ENCODE measurements at regions not wholly inside any gene's neighbourhood (a gene's known extent, or its start where the extent isn't known, plus 50 kb on each side); places are given as distances from the start of the nearest gene placed in this dataset.

GRCh38 chr2:8380026-8380425 is 301.8 kb upstream of the ID2 start:
- TF ChIP-seq, protein P1, sequence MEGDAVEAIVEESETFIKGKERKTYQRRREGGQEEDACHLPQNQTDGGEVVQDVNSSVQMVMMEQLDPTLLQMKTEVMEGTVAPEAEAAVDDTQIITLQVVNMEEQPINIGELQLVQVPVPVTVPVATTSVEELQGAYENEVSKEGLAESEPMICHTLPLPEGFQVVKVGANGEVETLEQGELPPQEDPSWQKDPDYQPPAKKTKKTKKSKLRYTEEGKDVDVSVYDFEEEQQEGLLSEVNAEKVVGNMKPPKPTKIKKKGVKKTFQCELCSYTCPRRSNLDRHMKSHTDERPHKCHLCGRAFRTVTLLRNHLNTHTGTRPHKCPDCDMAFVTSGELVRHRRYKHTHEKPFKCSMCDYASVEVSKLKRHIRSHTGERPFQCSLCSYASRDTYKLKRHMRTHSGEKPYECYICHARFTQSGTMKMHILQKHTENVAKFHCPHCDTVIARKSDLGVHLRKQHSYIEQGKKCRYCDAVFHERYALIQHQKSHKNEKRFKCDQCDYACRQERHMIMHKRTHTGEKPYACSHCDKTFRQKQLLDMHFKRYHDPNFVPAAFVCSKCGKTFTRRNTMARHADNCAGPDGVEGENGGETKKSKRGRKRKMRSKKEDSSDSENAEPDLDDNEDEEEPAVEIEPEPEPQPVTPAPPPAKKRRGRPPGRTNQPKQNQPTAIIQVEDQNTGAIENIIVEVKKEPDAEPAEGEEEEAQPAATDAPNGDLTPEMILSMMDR (IDR thresholded peaks at IDR 0.05), result no peak
- TF ChIP-seq POLR2A (IDR thresholded peaks at IDR 0.05), result no peak
